ENCODE measurements at regions not wholly inside any gene's neighbourhood (a gene's known extent, or its start where the extent isn't known, plus 50 kb on each side); places are given as distances from the start of the nearest gene placed in this dataset.

DNA sequence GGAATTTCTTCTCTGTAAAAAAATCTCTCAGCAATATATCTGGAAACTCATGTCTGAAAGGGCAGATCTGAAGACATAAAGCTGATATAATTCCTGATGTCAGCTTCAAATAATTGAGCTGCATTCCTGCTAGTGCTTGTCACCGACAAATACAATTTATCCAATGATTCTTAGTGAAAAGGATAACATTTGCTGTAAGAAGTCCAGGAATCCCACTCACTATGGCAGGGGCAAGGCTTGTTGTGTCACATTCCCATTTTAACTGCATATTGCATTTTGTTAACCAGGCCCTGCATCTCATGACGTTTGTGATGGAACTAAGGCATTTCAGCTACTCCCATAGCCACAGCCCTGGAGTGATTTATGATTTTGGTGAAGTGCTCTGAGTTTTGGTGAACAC is 160.1 kb upstream of the DAB2 start:
- TF ChIP-seq, protein P1, sequence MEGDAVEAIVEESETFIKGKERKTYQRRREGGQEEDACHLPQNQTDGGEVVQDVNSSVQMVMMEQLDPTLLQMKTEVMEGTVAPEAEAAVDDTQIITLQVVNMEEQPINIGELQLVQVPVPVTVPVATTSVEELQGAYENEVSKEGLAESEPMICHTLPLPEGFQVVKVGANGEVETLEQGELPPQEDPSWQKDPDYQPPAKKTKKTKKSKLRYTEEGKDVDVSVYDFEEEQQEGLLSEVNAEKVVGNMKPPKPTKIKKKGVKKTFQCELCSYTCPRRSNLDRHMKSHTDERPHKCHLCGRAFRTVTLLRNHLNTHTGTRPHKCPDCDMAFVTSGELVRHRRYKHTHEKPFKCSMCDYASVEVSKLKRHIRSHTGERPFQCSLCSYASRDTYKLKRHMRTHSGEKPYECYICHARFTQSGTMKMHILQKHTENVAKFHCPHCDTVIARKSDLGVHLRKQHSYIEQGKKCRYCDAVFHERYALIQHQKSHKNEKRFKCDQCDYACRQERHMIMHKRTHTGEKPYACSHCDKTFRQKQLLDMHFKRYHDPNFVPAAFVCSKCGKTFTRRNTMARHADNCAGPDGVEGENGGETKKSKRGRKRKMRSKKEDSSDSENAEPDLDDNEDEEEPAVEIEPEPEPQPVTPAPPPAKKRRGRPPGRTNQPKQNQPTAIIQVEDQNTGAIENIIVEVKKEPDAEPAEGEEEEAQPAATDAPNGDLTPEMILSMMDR (IDR thresholded peaks at IDR 0.05; ENCODE audit: low read length) = no peak
- no peak for TF ChIP-seq EZH2 (IDR thresholded peaks at IDR 0.05; ENCODE audit: borderline replicate concordance, low read length)
